GM23338 (cell line): ENCODE measurements at regions not wholly inside any gene's neighbourhood (a gene's known extent, or its start where the extent isn't known, plus 50 kb on each side); places are given as distances from the start of the nearest gene placed in this dataset.

ENCODE experiments used
- ATAC-seq: fragments of 200-7000 bp; cut with Tn5 transposase; 3 replicates; pipeline ENCODE4 v1.9.1; 2020
- DNase-seq: peaks from one replicate; pipeline ENCODE4 v3.0.0-alpha.2; 2015; ENCODE audit warnings: low spot score
- H2AFZ ChIP-seq: fragments of 200-600 bp; sonication (generic); 2 replicates; pipeline ENCODE4 v1.8.0; 2016; ENCODE audit warnings: antibody characterized with exemption, mild to moderate bottlenecking, moderate library complexity
- H3F3A ChIP-seq: fragments of 200-600 bp; sonication (generic); replicated peaks from 2 replicates; pipeline ENCODE4 v1.8.0; 2017; ENCODE audit warnings: antibody characterized with exemption, mixed run types, low read depth
- H3K27ac ChIP-seq: fragments of 200-600 bp; sonication (generic); 2 replicates; pipeline ENCODE4 v1.6.1; 2016; ENCODE audit warnings: low read depth
- H3K27me3 ChIP-seq: fragments of 200-600 bp; sonication (generic); 2 replicates; pipeline ENCODE4 v1.8.0; 2016; ENCODE audit warnings: mild to moderate bottlenecking, mixed run types, moderate library complexity; ENCODE audit not compliant: insufficient read depth
- H3K36me3 ChIP-seq: fragments of 200-600 bp; sonication (generic); 2 replicates; pipeline ENCODE4 v1.8.0; 2016; ENCODE audit warnings: mild to moderate bottlenecking; ENCODE audit not compliant: insufficient read depth
- H3K4me1 ChIP-seq: fragments of 200-600 bp; sonication (generic); 2 replicates; pipeline ENCODE4 v1.8.0; 2016; ENCODE audit warnings: mild to moderate bottlenecking, moderate library complexity; ENCODE audit not compliant: insufficient read depth
- H3K4me2 ChIP-seq: fragments of 200-600 bp; sonication (generic); 2 replicates; pipeline ENCODE4 v1.7.1; 2017; ENCODE audit warnings: mixed run types
- H3K4me3 ChIP-seq: fragments of 200-600 bp; sonication (generic); 2 replicates; pipeline ENCODE4 v1.6.1; 2016; ENCODE audit warnings: mixed run types
- H3K79me2 ChIP-seq: fragments of 200-600 bp; sonication (generic); replicated peaks from 2 replicates; pipeline ENCODE4 v1.8.0; 2017; ENCODE audit warnings: mild to moderate bottlenecking; ENCODE audit not compliant: insufficient read depth
- H3K9me2 ChIP-seq: fragments of 200-600 bp; sonication (generic); 2 replicates; pipeline ENCODE4 v1.8.0; 2017; ENCODE audit not compliant: insufficient read depth
- H4K20me1 ChIP-seq: fragments of 200-600 bp; sonication (generic); replicated peaks from 2 replicates; pipeline ENCODE4 v1.8.0; 2017; ENCODE audit warnings: mild to moderate bottlenecking; ENCODE audit not compliant: insufficient read depth
- H3K27ac Mint-ChIP-seq: 2 replicates; pipeline ENCODE4 v1.8.0; 2020; ENCODE audit warnings: inconsistent platforms, mild to moderate bottlenecking, moderate library complexity, mixed read lengths
- H3K27me3 Mint-ChIP-seq: 3 replicates; pipeline ENCODE4 v1.8.0; 2022; ENCODE audit warnings: low read depth, mild to moderate bottlenecking, moderate library complexity, mixed read lengths, inconsistent platforms; ENCODE audit not compliant: insufficient read depth, poor library complexity
- H3K36me3 Mint-ChIP-seq: 3 replicates; pipeline ENCODE4 v1.8.0; 2021; ENCODE audit warnings: low read depth, mild to moderate bottlenecking, inconsistent platforms, moderate library complexity, mixed read lengths
- H3K4me1 Mint-ChIP-seq: 3 replicates; pipeline ENCODE4 v1.8.0; 2020; ENCODE audit warnings: mild to moderate bottlenecking, inconsistent platforms, mixed read lengths
- H3K4me3 Mint-ChIP-seq: 3 replicates; pipeline ENCODE4 v1.8.0; 2021; ENCODE audit warnings: moderate library complexity, mild to moderate bottlenecking, inconsistent platforms, mixed read lengths
- H3K9me3 Mint-ChIP-seq: 3 replicates; pipeline ENCODE4 v1.8.0; 2020; ENCODE audit warnings: moderate library complexity, mild to moderate bottlenecking, inconsistent platforms, mixed read lengths
- CREB1 ChIP-seq: fragments of 250-450 bp; sonication (Bioruptor Pico); IDR thresholded peaks from 2 replicates; pipeline ENCODE4 v1.5.0; 2020; ENCODE audit warnings: low read depth, mild to moderate bottlenecking, moderate library complexity
- CTCF ChIP-seq, 2 experiments: fragments of 200-600 bp in 1 of 2; sonication (generic) in 1 of 2; conservative IDR thresholded peaks; 2 replicates each; pipeline versions ENCODE4 v1.5.1 to v1.6.1; 2016 to 2017; ENCODE audit warnings: antibody characterized with exemption in 2 of 2, low read depth in 2 of 2, mild to moderate bottlenecking in 2 of 2, moderate library complexity in 1 of 2
- EZH2 ChIP-seq: fragments of 200-600 bp; sonication (generic); IDR thresholded peaks from one replicate; pipeline ENCODE4 v1.8.0; 2017; ENCODE audit warnings: antibody characterized with exemption, mild to moderate bottlenecking, low read depth; ENCODE audit not compliant: unreplicated experiment
- EZH2phosphoT487 ChIP-seq: fragments of 200-600 bp; sonication (generic); IDR thresholded peaks from one replicate; pipeline ENCODE4 v1.8.1; 2018; ENCODE audit warnings: antibody characterized with exemption; ENCODE audit not compliant: unreplicated experiment
- JUNB ChIP-seq: IDR thresholded peaks from one replicate; pipeline ENCODE4 v1.6.1; 2016; ENCODE audit warnings: antibody characterized with exemption; ENCODE audit not compliant: unreplicated experiment
- NANOG ChIP-seq: IDR thresholded peaks from 2 replicates; pipeline ENCODE4 v1.6.1; 2016; ENCODE audit warnings: antibody characterized with exemption, borderline replicate concordance
- POLR2AphosphoS5 ChIP-seq: IDR thresholded peaks from 2 replicates; pipeline ENCODE4 v1.6.1; 2016; ENCODE audit warnings: antibody characterized with exemption, low read depth
- REST ChIP-seq: IDR thresholded peaks from one replicate; pipeline ENCODE4 v1.6.1; 2018; ENCODE audit warnings: antibody characterized with exemption; ENCODE audit not compliant: unreplicated experiment
- STAT1 ChIP-seq: IDR thresholded peaks from one replicate; pipeline ENCODE4 v1.6.1; 2016; ENCODE audit warnings: antibody characterized with exemption; ENCODE audit not compliant: unreplicated experiment
- ZNF114 ChIP-seq: fragments of 250-450 bp; sonication (Bioruptor Pico); IDR thresholded peaks from 2 replicates; pipeline ENCODE4 v1.5.0; 2020; ENCODE audit warnings: mild to moderate bottlenecking, moderate library complexity
- ZNF331 ChIP-seq: fragments of 250-450 bp; sonication (Bioruptor Pico); IDR thresholded peaks from 2 replicates; pipeline ENCODE4 v1.5.0; 2020; ENCODE audit warnings: low read depth, mild to moderate bottlenecking, moderate library complexity
- ZNF462 ChIP-seq: fragments of 250-450 bp; sonication (Bioruptor Pico); IDR thresholded peaks from 2 replicates; pipeline ENCODE4 v1.5.0; 2020; ENCODE audit warnings: mild to moderate bottlenecking, moderate library complexity

GRCh38 chr11:105229257-105229656 lies 89.7 kb upstream of the CARD18 start (continued):
- no peak for TF ChIP-seq REST
- no peak for TF ChIP-seq ZNF462
- no peak for TF ChIP-seq ZNF114 (CRISPR knock-in tag)
- no peak for TF ChIP-seq POLR2AphosphoS5
- no peak for TF ChIP-seq EZH2

- no peaks in the 10 kb centered on the region for H3K9me2 ChIP-seq
- H3K27me3 Mint-ChIP-seq, result peaks cover 2% of the 10 kb centered on the region
- no peak overlapping the region for H3K27ac Mint-ChIP-seq
- no peaks in the 10 kb centered on the region for H3K9me3 Mint-ChIP-seq
- no peaks in the 10 kb centered on the region for H3K79me2 ChIP-seq
- no peak overlapping the region for H2AFZ ChIP-seq
- no peaks in the 10 kb centered on the region for H3K4me1 Mint-ChIP-seq
- H3K27me3 ChIP-seq, result no peaks in the 10 kb centered on the region
- no peaks in the 10 kb centered on the region for H4K20me1 ChIP-seq
- H3K4me3 Mint-ChIP-seq, result no peak overlapping the region
- H3K4me3 ChIP-seq, result no peak overlapping the region
- no peaks in the 10 kb centered on the region for H3F3A ChIP-seq
- no peak overlapping the region for H3K27ac ChIP-seq
- ATAC-seq (no peak), DNase-seq (no peak)
- H3K36me3 ChIP-seq, result no peaks in the 10 kb centered on the region
- H3K4me2 ChIP-seq, result no peak overlapping the region
- H3K36me3 Mint-ChIP-seq, result no peaks in the 10 kb centered on the region
- no peaks in the 10 kb centered on the region for H3K4me1 ChIP-seq
- TF ChIP-seq STAT1 (no peak), JUNB (no peak), CREB1 (no peak), EZH2 (no peak), NANOG (no peak), CTCF (conservative IDR thresholded peaks at IDR 0.05; ENCODE audit: low read depth in 2 of 2) (no peak), ZNF114 (CRISPR knock-in tag) (no peak), ZNF331 (CRISPR knock-in tag) (no peak), EZH2phosphoT487 (no peak)
These were observed 87.8 kb upstream of the CARD18 start for GRCh38 chr11:105227363-105227762.
